ENCODE measurements at regions not wholly inside any gene's neighbourhood (a gene's known extent, or its start where the extent isn't known, plus 50 kb on each side); places are given as distances from the start of the nearest gene placed in this dataset.

DNA sequence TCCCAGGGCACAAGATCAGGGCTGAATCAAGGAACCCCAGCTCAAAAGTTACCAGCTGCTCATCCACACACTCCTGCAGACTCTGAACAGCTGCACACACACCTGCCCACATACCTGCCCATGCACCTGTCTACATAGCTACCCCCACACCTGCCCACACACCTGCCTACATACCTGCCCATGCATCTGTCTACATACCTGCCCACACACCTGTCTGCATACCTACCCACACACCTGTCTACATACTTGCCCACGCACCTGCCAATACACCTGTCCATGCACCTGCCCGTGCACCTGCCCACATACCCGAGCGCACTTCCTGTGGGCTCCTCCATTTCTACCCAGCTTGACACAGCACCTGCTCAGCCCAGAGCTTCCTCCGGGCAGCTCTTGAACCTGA, 122.8 kb upstream of the AGAP1 start:
- no peak for DNase-seq (ENCODE audit: low read depth in 1 of 2, low spot score in 1 of 2)
- no peak overlapping the region for H3K27ac ChIP-seq (replicated peaks)
- H3K27me3 ChIP-seq (ENCODE audit: insufficient read depth, poor library complexity, severe bottlenecking): no peaks in the 10 kb centered on the region
- H3K4me3 ChIP-seq (replicated peaks; ENCODE audit: insufficient read depth, low read length): no peak overlapping the region
- no peak for TF ChIP-seq POLR2AphosphoS5 (IDR thresholded peaks at IDR 0.05; ENCODE audit: low read depth)
- TF ChIP-seq, protein P1, sequence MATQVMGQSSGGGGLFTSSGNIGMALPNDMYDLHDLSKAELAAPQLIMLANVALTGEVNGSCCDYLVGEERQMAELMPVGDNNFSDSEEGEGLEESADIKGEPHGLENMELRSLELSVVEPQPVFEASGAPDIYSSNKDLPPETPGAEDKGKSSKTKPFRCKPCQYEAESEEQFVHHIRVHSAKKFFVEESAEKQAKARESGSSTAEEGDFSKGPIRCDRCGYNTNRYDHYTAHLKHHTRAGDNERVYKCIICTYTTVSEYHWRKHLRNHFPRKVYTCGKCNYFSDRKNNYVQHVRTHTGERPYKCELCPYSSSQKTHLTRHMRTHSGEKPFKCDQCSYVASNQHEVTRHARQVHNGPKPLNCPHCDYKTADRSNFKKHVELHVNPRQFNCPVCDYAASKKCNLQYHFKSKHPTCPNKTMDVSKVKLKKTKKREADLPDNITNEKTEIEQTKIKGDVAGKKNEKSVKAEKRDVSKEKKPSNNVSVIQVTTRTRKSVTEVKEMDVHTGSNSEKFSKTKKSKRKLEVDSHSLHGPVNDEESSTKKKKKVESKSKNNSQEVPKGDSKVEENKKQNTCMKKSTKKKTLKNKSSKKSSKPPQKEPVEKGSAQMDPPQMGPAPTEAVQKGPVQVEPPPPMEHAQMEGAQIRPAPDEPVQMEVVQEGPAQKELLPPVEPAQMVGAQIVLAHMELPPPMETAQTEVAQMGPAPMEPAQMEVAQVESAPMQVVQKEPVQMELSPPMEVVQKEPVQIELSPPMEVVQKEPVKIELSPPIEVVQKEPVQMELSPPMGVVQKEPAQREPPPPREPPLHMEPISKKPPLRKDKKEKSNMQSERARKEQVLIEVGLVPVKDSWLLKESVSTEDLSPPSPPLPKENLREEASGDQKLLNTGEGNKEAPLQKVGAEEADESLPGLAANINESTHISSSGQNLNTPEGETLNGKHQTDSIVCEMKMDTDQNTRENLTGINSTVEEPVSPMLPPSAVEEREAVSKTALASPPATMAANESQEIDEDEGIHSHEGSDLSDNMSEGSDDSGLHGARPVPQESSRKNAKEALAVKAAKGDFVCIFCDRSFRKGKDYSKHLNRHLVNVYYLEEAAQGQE (IDR thresholded peaks at IDR 0.05; ENCODE audit: insufficient replicate concordance, low read depth): no peak
- TF ChIP-seq SPI1 (IDR thresholded peaks at IDR 0.05; ENCODE audit: borderline replicate concordance, low read depth): no peak
- TF ChIP-seq GABPA (IDR thresholded peaks at IDR 0.05; ENCODE audit: low read depth): no peak
- no peak for TF ChIP-seq CTCF (IDR thresholded peaks at IDR 0.05; ENCODE audit: insufficient read depth, low read length)

GRCh38 chr2:235373171-235373570, 120.7 kb upstream of the AGAP1 start:
- TF ChIP-seq GABPA (IDR thresholded peaks at IDR 0.05; ENCODE audit: low read depth): no peak
- TF ChIP-seq CTCF (IDR thresholded peaks at IDR 0.05; ENCODE audit: insufficient read depth, low read length): no peak
- TF ChIP-seq POLR2AphosphoS5 (IDR thresholded peaks at IDR 0.05; ENCODE audit: low read depth): no peak
- no peak for DNase-seq (ENCODE audit: low read depth in 1 of 2, low spot score in 1 of 2)
- Histone ChIP-seq H3K27ac (replicated peaks) (no peak overlapping the region), H3K4me3 (replicated peaks; ENCODE audit: insufficient read depth, low read length) (no peak overlapping the region), H3K27me3 (ENCODE audit: insufficient read depth, poor library complexity, severe bottlenecking) (no peaks in the 10 kb centered on the region)

- Histone ChIP-seq H3K4me3 (replicated peaks; ENCODE audit: insufficient read depth, low read length) (no peak overlapping the region), H3K27me3 (ENCODE audit: insufficient read depth, poor library complexity, severe bottlenecking) (no peaks in the 10 kb centered on the region), H3K27ac (replicated peaks) (no peak overlapping the region)
- TF ChIP-seq GABPA (IDR thresholded peaks at IDR 0.05; ENCODE audit: low read depth) (no peak), SPI1 (IDR thresholded peaks at IDR 0.05; ENCODE audit: borderline replicate concordance, low read depth) (no peak), CTCF (IDR thresholded peaks at IDR 0.05; ENCODE audit: insufficient read depth, low read length) (no peak), POLR2AphosphoS5 (IDR thresholded peaks at IDR 0.05; ENCODE audit: low read depth) (no peak)
- TF ChIP-seq, protein P1 (IDR thresholded peaks at IDR 0.05; ENCODE audit: insufficient replicate concordance, low read depth): no peak
- no peak for DNase-seq (ENCODE audit: low read depth in 1 of 2, low spot score in 1 of 2)
Measured at GRCh38 chr2:235377176-235377575, 116.7 kb upstream of the AGAP1 start.

DNA sequence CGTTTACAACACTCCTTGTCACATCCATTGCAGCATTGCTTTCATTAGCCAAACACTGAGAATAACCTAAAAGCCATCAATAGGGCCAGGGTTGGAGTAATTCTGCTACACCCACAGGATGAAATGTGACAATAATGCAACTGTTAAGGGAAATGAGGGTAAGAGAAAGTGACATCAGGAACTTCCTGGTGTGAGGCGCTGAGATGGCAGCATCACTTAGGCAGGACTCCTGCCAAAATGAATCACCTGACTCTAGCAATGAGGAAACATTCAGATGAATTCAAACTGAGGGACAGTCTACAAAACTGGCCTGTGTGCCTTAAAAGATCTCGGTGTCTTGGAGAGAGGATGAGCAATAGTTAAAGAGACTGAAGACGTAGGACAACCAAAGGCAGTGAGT, 115.6 kb upstream of the AGAP1 start:
- Histone ChIP-seq H3K27me3 (ENCODE audit: insufficient read depth, poor library complexity, severe bottlenecking) (no peaks in the 10 kb centered on the region), H3K4me3 (replicated peaks; ENCODE audit: insufficient read depth, low read length) (no peak overlapping the region), H3K27ac (replicated peaks) (no peak overlapping the region)
- DNase-seq (ENCODE audit: low read depth in 1 of 2, low spot score in 1 of 2): no peak
- TF ChIP-seq CTCF (IDR thresholded peaks at IDR 0.05; ENCODE audit: insufficient read depth, low read length) (no peak), SPI1 (IDR thresholded peaks at IDR 0.05; ENCODE audit: borderline replicate concordance, low read depth) (no peak), GABPA (IDR thresholded peaks at IDR 0.05; ENCODE audit: low read depth) (no peak), POLR2AphosphoS5 (IDR thresholded peaks at IDR 0.05; ENCODE audit: low read depth) (no peak)
- TF ChIP-seq, protein P1 (IDR thresholded peaks at IDR 0.05; ENCODE audit: insufficient replicate concordance, low read depth): no peak
